ENCODE measurements at regions not wholly inside any gene's neighbourhood (a gene's known extent, or its start where the extent isn't known, plus 50 kb on each side); places are given as distances from the start of the nearest gene placed in this dataset.

GRCh38 chr5:1933364-1934055, 50.8 kb upstream of the IRX4 start:
- TF ChIP-seq CTCF (IDR thresholded peaks at IDR 0.05 in 8 of 11, conservative IDR thresholded peaks at IDR 0.05 in 3 of 11), result no peak
- no peak for TF ChIP-seq POLR2A (IDR thresholded peaks at IDR 0.05)

Data from spleen (tissue), 7 donors.